H9 (cell line): ENCODE measurements at regions not wholly inside any gene's neighbourhood (a gene's known extent, or its start where the extent isn't known, plus 50 kb on each side); places are given as distances from the start of the nearest gene placed in this dataset.

ENCODE experiments used
- DNase-seq: peaks from one replicate; pipeline ENCODE4 v3.0.0-alpha.2; 2017
- H2AFZ ChIP-seq: one replicate; pipeline ENCODE4 v1.6.1; 2013; ENCODE audit warnings: mild to moderate bottlenecking, low read length, control low read depth, moderate library complexity
- H2AK5ac ChIP-seq: 2 replicates; pipeline ENCODE4 v1.6.1; 2013; ENCODE audit warnings: low read length, control low read depth, mixed read lengths; ENCODE audit not compliant: insufficient read length
- H2BK120ac ChIP-seq: one replicate; pipeline ENCODE4 v1.6.1; 2013; ENCODE audit warnings: low read depth, mild to moderate bottlenecking, low read length, control low read depth, inconsistent platforms; ENCODE audit not compliant: poor library complexity, severe bottlenecking
- H2BK12ac ChIP-seq: 2 replicates; pipeline ENCODE4 v1.6.1; 2013; ENCODE audit warnings: low read length, control low read depth, mixed read lengths, low read depth; ENCODE audit not compliant: insufficient read length
- H2BK15ac ChIP-seq: 2 replicates; pipeline ENCODE4 v1.6.1; 2013; ENCODE audit warnings: low read depth, low read length, control low read depth
- H2BK20ac ChIP-seq: one replicate; pipeline ENCODE4 v1.6.1; 2013; ENCODE audit warnings: low read depth, mild to moderate bottlenecking, low read length, control low read depth, inconsistent platforms; ENCODE audit not compliant: poor library complexity, severe bottlenecking
- H2BK5ac ChIP-seq: 2 replicates; pipeline ENCODE4 v1.6.1; 2013; ENCODE audit warnings: low read length, control low read depth, mixed read lengths; ENCODE audit not compliant: insufficient read length
- H3K14ac ChIP-seq: 2 replicates; pipeline ENCODE4 v1.6.1; 2013; ENCODE audit warnings: low read length, control low read depth; ENCODE audit not compliant: insufficient read depth
- H3K18ac ChIP-seq: 2 replicates; pipeline ENCODE4 v1.6.1; 2013; ENCODE audit warnings: low read depth, mild to moderate bottlenecking, mixed read lengths, low read length, control low read depth; ENCODE audit not compliant: insufficient read length
- H3K23ac ChIP-seq: 2 replicates; pipeline ENCODE4 v1.6.1; 2013; ENCODE audit warnings: low read length, control low read depth, mixed read lengths, low read depth; ENCODE audit not compliant: insufficient read length
- H3K23me2 ChIP-seq: 2 replicates; pipeline ENCODE4 v1.6.1; 2013; ENCODE audit warnings: low read depth, mild to moderate bottlenecking, mixed read lengths, low read length, control low read depth; ENCODE audit not compliant: insufficient read length, poor library complexity, severe bottlenecking
- H3K27ac ChIP-seq: 2 replicates; pipeline ENCODE4 v1.5.1; 2013; ENCODE audit warnings: low read length, control low read depth, mixed read lengths, low read depth; ENCODE audit not compliant: insufficient read length
- H3K27me3 ChIP-seq: 2 replicates; pipeline ENCODE4 v1.6.1; 2013; ENCODE audit warnings: low read length, control low read depth, inconsistent platforms; ENCODE audit not compliant: insufficient read depth
- H3K4ac ChIP-seq: 2 replicates; pipeline ENCODE4 v1.6.1; 2013; ENCODE audit warnings: low read depth, mild to moderate bottlenecking, control low read depth, inconsistent platforms, low read length, moderate library complexity
- H3K4me1 ChIP-seq: 2 replicates; pipeline ENCODE4 v1.6.1; 2013; ENCODE audit warnings: low read length, control low read depth, inconsistent platforms; ENCODE audit not compliant: insufficient read depth
- H3K4me2 ChIP-seq: 2 replicates; pipeline ENCODE4 v1.6.1; 2013; ENCODE audit warnings: low read length, control low read depth, mixed read lengths; ENCODE audit not compliant: insufficient read length, insufficient read depth
- H3K56ac ChIP-seq: 2 replicates; pipeline ENCODE4 v1.6.1; 2013; ENCODE audit warnings: low read depth, mild to moderate bottlenecking, mixed read lengths, low read length, control low read depth; ENCODE audit not compliant: insufficient read length
- H3K79me1 ChIP-seq: 2 replicates; pipeline ENCODE4 v1.6.1; 2013; ENCODE audit warnings: low read depth, mild to moderate bottlenecking, moderate library complexity, low read length, control low read depth, inconsistent platforms; ENCODE audit not compliant: insufficient read depth, poor library complexity, severe bottlenecking
- H3K79me2 ChIP-seq: 2 replicates; pipeline ENCODE4 v1.6.1; 2013; ENCODE audit warnings: low read length, control low read depth, inconsistent platforms; ENCODE audit not compliant: insufficient read depth
- H3K9ac ChIP-seq: 2 replicates; pipeline ENCODE4 v1.6.1; 2013; ENCODE audit warnings: low read length, control low read depth, mixed read lengths; ENCODE audit not compliant: insufficient read length; ENCODE audit errors: extremely low read depth
- H3K9me3 ChIP-seq: one replicate; pipeline ENCODE4 v1.6.1; 2013; ENCODE audit warnings: low read depth, low read length, inconsistent platforms; ENCODE audit not compliant: control insufficient read depth
- H3T11ph ChIP-seq: one replicate; pipeline ENCODE4 v1.6.1; 2013; ENCODE audit warnings: mild to moderate bottlenecking, low read length, control low read depth, inconsistent platforms
- H4K20me1 ChIP-seq: one replicate; pipeline ENCODE4 v1.6.1; 2013; ENCODE audit not compliant: control insufficient read depth, insufficient read length, insufficient read depth
- H4K5ac ChIP-seq: 2 replicates; pipeline ENCODE4 v1.6.1; 2013; ENCODE audit warnings: low read depth, mild to moderate bottlenecking, mixed read lengths, low read length, control low read depth; ENCODE audit not compliant: insufficient read length
- H4K8ac ChIP-seq: replicated peaks from 2 replicates; pipeline ENCODE4 v1.6.1; 2013; ENCODE audit warnings: low read length, control low read depth, mixed read lengths, low read depth; ENCODE audit not compliant: insufficient read length
- H4K91ac ChIP-seq: 2 replicates; pipeline ENCODE4 v1.6.1; 2013; ENCODE audit warnings: low read depth, mild to moderate bottlenecking, moderate library complexity, mixed read lengths, low read length, control low read depth; ENCODE audit not compliant: insufficient read length
- H3K27ac Mint-ChIP-seq, 3 experiments: 2 replicates in 2 of 3; 3 replicates in 1 of 3; pipeline ENCODE4 v1.8.0; 2020 to 2021; ENCODE audit warnings: mixed read lengths in 3 of 3, mild to moderate bottlenecking in 1 of 3, moderate library complexity in 1 of 3
- H3K27me3 Mint-ChIP-seq: 2 replicates; pipeline ENCODE4 v1.8.0; 2021; ENCODE audit warnings: low read depth, mild to moderate bottlenecking, moderate library complexity, mixed read lengths
- H3K36me3 Mint-ChIP-seq, 3 experiments: 2 replicates in 2 of 3; 3 replicates in 1 of 3; pipeline ENCODE4 v1.8.0; 2020 to 2021; ENCODE audit warnings: low read depth in 3 of 3, mixed read lengths in 3 of 3; ENCODE audit not compliant: insufficient read depth in 1 of 3
- H3K4me1 Mint-ChIP-seq, 2 experiments: 2 replicates each; pipeline ENCODE4 v1.8.0; 2020; ENCODE audit warnings: mixed read lengths in 2 of 2
- H3K4me3 Mint-ChIP-seq, 2 experiments: 2 replicates in 1 of 2; 3 replicates in 1 of 2; pipeline ENCODE4 v1.8.0; 2020 to 2021; ENCODE audit warnings: mild to moderate bottlenecking in 2 of 2, mixed read lengths in 2 of 2, moderate library complexity in 1 of 2
- H3K9me3 Mint-ChIP-seq, 2 experiments: 2 replicates in 1 of 2; 3 replicates in 1 of 2; pipeline ENCODE4 v1.8.0; 2020; ENCODE audit warnings: mild to moderate bottlenecking in 2 of 2, mixed read lengths in 2 of 2, moderate library complexity in 1 of 2
- WGBS: extraction: QIAGEN DNeasy Blood & Tissue Kit; methylation state at CpG from one replicate; pipeline ENCODE4 v1.1.7; 2013; ENCODE audit warnings: missing lambda C conversion rate, low lambda C conversion rate, mixed read lengths; ENCODE audit not compliant: insufficient read length; ENCODE audit errors: extremely low coverage; 5-methylcytosine and 5-hydroxymethylcytosine counted together
- TF ChIP-seq, protein P1 (sequence below): fragments of 200-600 bp; sonication (generic); conservative IDR thresholded peaks from 3 replicates; pipeline ENCODE4 v1.8.0; 2021; ENCODE audit warnings: antibody characterized with exemption, mild to moderate bottlenecking

DNA sequence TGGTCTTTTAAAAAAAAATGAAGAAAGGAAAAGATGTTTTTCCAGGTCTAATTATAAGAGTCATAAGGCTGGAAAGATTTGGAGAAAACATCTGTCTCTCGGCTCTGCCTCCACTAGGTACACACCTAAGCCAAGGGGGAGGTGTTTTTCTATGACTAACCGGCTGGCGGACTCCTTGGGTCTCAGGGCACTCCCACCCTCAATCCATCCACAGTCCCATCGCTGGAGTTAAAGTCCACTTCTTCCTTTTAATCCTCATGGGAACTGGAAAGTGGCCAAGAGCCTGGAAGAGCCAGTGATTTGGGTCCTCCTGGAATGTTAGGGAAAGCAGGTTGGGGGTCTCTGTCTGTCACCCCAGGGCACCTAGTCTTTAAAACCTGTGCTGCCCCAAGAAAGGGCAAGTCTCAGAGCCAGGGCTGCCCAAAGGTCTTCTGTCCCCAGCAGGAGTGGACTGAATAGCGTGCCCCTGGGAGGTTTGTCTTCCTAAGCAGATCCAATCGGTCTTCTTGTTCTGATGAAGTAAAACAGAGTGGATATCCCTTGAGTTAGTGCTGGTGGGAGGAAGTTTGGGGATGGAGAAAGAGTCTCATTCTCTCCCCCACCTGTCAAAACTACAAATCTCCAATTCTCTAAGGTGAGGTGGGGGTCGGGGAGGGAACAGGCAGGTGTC, 66.4 kb downstream of the MCFD2 start:
- no peak for DNase-seq

More for the DNA sequence above, 66.4 kb downstream of the MCFD2 start:
- TF ChIP-seq, protein P1, sequence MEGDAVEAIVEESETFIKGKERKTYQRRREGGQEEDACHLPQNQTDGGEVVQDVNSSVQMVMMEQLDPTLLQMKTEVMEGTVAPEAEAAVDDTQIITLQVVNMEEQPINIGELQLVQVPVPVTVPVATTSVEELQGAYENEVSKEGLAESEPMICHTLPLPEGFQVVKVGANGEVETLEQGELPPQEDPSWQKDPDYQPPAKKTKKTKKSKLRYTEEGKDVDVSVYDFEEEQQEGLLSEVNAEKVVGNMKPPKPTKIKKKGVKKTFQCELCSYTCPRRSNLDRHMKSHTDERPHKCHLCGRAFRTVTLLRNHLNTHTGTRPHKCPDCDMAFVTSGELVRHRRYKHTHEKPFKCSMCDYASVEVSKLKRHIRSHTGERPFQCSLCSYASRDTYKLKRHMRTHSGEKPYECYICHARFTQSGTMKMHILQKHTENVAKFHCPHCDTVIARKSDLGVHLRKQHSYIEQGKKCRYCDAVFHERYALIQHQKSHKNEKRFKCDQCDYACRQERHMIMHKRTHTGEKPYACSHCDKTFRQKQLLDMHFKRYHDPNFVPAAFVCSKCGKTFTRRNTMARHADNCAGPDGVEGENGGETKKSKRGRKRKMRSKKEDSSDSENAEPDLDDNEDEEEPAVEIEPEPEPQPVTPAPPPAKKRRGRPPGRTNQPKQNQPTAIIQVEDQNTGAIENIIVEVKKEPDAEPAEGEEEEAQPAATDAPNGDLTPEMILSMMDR: no peak
- Histone ChIP-seq H3K27ac (no peak overlapping the region), H3K18ac (no peak overlapping the region), H3K9ac (no peak overlapping the region), H3T11ph (no peak overlapping the region), H2BK120ac (no peak overlapping the region), H3K23me2 (no peaks in the 10 kb centered on the region), H3K79me1 (no peaks in the 10 kb centered on the region), H3K4me1 (no peaks in the 10 kb centered on the region; the same call in 1 of the 2 replicates), H2AFZ (no peak overlapping the region), H3K27me3 (no peaks in the 10 kb centered on the region), H2BK12ac (no peak overlapping the region), H3K56ac (no peak overlapping the region), H3K23ac (no peak overlapping the region), H2AK5ac (no peak overlapping the region), H4K5ac (no peak overlapping the region), H2BK5ac (no peak overlapping the region), H4K8ac (no peak overlapping the region), H3K79me2 (no peaks in the 10 kb centered on the region), H3K4ac (no peak overlapping the region), H3K4me2 (no peak overlapping the region), H4K20me1 (no peaks in the 10 kb centered on the region), H3K14ac (no peak overlapping the region; the same call in 1 of the 2 replicates), H3K9me3 (no peaks in the 10 kb centered on the region), H4K91ac (no peak overlapping the region), H2BK20ac (no peak overlapping the region), H2BK15ac (no peak overlapping the region)
- Mint-ChIP-seq H3K27me3 (peaks cover 2% of the 10 kb centered on the region), H3K9me3 (0 out of 5 replicates have a peak, but pooled peaks cover 0 to 2% of the 10 kb centered on the region in 2 experiments), H3K4me3 (no peak overlapping the region), H3K4me1 (peaks cover 4 to 8% of the 10 kb centered on the region in 2 experiments; a peak in 2 of 4 replicates), H3K27ac (peak overlapping the region in 1 of 3 experiments; percentile 42; a peak in 1 of 7 replicates), H3K36me3 (no peaks in the 10 kb centered on the region)
- no CpG with 5 or more reads among the region's 7 CpGs for WGBS
